Adipocyte (in vitro differentiated cells): ENCODE measurements at regions not wholly inside any gene's neighbourhood (a gene's known extent, or its start where the extent isn't known, plus 50 kb on each side); places are given as distances from the start of the nearest gene placed in this dataset.
A peak's percentile ranks its signal among the peaks of the same experiment; 100 is the strongest.

Experiments
- DNase-seq: peaks from one replicate; pipeline ENCODE4 v3.0.0-alpha.2; 2015; ENCODE audit warnings: low read depth
- H3K27me3 ChIP-seq: replicated peaks from 2 replicates; pipeline ENCODE4 v1.7.0; 2013; ENCODE audit warnings: mild to moderate bottlenecking, low read length, moderate library complexity; ENCODE audit not compliant: control insufficient read depth, insufficient read depth
- H3K36me3 ChIP-seq: 2 replicates; pipeline ENCODE4 v1.7.0; 2013; ENCODE audit warnings: low read length, mild to moderate bottlenecking, moderate library complexity; ENCODE audit not compliant: control insufficient read depth, insufficient read depth, severe bottlenecking
- H3K4me1 ChIP-seq: 2 replicates; pipeline ENCODE4 v1.7.0; 2013; ENCODE audit warnings: mild to moderate bottlenecking, low read length, moderate library complexity; ENCODE audit not compliant: control insufficient read depth, insufficient read depth
- H3K4me3 ChIP-seq: 2 replicates; pipeline ENCODE4 v1.7.0; 2013; ENCODE audit warnings: mild to moderate bottlenecking, low read length, moderate library complexity
- H3K9ac ChIP-seq: 2 replicates; pipeline ENCODE4 v1.7.0; 2013; ENCODE audit warnings: mild to moderate bottlenecking, low read length, moderate library complexity
- H3K9me3 ChIP-seq: 2 replicates; pipeline ENCODE4 v1.7.0; 2013; ENCODE audit warnings: mild to moderate bottlenecking, low read length, moderate library complexity; ENCODE audit not compliant: control insufficient read depth

GRCh38 chr11:76282172-76282571, 75.9 kb upstream of the WNT11 start:
- no peak overlapping the region for H3K9ac ChIP-seq
- H3K4me1 ChIP-seq, result no peaks in the 10 kb centered on the region
- no peaks in the 10 kb centered on the region for H3K9me3 ChIP-seq
- H3K36me3 ChIP-seq, result no peaks in the 10 kb centered on the region
- no peak overlapping the region for H3K4me3 ChIP-seq
- no peak for DNase-seq
- no peaks in the 10 kb centered on the region for H3K27me3 ChIP-seq

DNA sequence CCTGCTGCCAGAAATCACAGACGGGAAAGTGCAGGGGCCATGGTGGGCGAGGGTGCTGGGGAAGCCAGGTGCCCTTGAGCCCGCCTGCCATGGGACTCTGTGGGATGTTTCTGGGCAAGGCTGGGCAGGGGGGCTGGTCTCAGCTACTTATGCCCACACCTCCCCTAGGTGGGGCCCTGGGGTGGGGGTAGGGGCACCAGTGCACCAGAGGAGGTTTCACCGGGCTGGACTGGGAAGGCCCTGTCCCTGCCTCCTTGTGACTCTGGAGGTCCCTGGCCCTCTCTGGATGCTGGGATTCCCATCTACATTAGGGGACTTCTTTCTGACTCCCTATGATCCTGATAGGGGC, 75.2 kb upstream of the WNT11 start:
- Histone ChIP-seq H3K9ac (no peak overlapping the region), H3K36me3 (no peaks in the 10 kb centered on the region), H3K9me3 (no peaks in the 10 kb centered on the region), H3K4me3 (no peak overlapping the region), H3K4me1 (peaks cover 2% of the 10 kb centered on the region), H3K27me3 (peaks cover 4% of the 10 kb centered on the region)
- no peak for DNase-seq

DNA sequence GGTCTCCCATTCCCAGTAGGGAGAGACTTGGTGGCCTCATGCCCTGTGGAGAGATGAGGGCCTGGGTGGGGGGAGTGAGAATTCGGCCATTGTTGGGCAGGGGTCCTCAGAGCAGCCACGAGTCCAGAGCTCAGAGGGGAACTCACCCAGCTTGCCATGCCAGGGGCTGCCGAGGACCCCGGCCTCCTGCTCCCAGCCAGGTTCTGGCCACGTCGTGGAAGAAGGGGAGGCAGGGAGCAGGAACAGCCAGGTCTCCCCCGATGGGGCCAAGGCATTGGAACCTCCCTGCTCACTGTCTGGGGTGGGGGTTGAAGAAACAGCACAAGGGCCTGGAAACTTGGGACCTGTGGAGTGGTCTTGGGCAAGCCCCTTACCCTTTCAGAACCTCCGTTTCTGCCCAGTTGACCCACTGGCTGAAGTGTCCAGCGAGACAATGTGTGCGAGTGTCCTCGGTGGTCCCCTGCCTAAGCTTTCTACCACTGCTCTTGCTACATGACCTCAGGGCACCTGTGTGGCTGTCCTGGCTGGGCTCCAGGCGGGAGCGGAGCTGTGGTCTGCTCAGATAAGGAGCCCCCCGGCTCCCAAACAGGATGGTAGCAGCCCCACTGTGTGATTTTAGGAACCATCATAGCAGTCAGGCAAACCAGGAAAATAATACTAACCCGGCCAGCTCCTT, 74.7 kb upstream of the WNT11 start:
- H3K4me3 ChIP-seq, result no peak overlapping the region
- H3K27me3 ChIP-seq, result peaks cover 9% of the 10 kb centered on the region
- no peak for DNase-seq
- H3K9me3 ChIP-seq, result no peaks in the 10 kb centered on the region
- peaks cover 8% of the 10 kb centered on the region for H3K4me1 ChIP-seq
- H3K36me3 ChIP-seq, result no peaks in the 10 kb centered on the region
- no peak overlapping the region for H3K9ac ChIP-seq

- H3K27me3 ChIP-seq, result peaks cover 10% of the 10 kb centered on the region
- H3K9ac ChIP-seq, result no peak overlapping the region
- H3K9me3 ChIP-seq, result no peaks in the 10 kb centered on the region
- H3K4me3 ChIP-seq, result no peak overlapping the region
- DNase-seq, result no peak
- no peaks in the 10 kb centered on the region for H3K36me3 ChIP-seq
- peaks cover 9% of the 10 kb centered on the region for H3K4me1 ChIP-seq
These were observed 74.0 kb upstream of the WNT11 start for GRCh38 chr11:76280151-76280881.

DNA sequence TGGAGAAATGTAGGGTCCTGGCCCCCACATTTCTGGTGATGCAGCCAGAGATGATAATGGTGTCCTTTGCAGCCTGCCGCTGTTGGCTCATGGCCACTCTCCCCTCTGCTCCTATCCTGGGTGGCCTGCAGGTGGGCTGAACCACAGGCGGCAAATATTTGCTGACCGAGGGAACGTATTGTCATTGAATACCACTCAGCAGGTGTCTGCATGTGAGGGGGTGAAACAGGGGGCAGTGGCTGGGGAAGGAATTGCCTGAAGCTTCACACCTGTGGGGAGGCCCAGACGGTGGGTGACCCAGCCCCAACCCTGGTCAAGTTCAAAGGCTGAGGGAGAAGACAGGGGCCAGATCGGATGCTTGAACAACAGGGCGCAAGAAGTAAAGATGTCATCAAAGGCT, 73.3 kb upstream of the WNT11 start:
- Histone ChIP-seq H3K4me3 (no peak overlapping the region), H3K27me3 (peaks cover 10% of the 10 kb centered on the region), H3K9me3 (peaks cover 4% of the 10 kb centered on the region), H3K9ac (no peak overlapping the region), H3K4me1 (peaks cover 9% of the 10 kb centered on the region), H3K36me3 (no peaks in the 10 kb centered on the region)
- DNase-seq, result no peak

DNA sequence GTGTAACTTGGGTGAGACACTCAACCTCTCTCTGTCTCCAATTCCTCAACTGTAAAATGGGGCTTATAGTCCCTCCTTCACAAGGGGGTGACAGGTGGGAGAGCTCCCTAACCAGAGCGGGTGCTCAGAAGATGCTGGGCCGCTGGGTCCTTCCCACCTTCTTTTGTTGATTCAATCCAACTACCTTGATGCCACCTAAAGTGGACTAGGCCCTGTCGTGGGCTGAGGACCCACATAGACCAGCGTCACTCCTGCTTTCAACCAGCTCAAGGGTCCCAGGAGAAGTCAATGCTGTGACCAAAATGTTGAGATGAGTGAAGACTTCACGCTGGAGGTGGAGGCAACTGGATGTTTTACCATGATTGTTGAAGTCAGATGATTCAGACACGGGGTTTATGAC, 72.7 kb upstream of the WNT11 start:
- no peak for DNase-seq
- Histone ChIP-seq H3K27me3 (peaks cover 10% of the 10 kb centered on the region), H3K4me1 (peaks cover 9% of the 10 kb centered on the region), H3K4me3 (no peak overlapping the region), H3K9ac (no peak overlapping the region), H3K9me3 (peaks cover 10% of the 10 kb centered on the region), H3K36me3 (no peaks in the 10 kb centered on the region)

DNA sequence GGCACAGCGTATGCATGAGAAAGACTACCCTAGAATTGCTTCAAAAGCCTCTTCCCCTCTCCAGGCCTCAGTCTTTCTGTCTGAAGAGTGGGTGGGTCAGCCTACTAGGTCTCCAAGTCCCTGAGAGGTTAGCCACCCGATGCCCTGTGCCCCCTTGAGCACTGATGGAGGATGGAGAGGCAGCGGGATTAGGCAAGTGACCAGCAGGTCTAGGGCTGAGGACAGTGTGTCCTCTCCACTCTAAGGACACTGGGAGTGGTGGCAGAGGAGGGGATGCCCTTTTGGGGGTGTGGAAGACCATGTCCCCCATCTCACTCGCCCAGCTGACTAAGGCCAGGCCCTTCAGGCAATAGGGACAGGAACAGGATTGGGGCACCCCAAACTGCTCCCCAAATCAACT, 72.2 kb upstream of the WNT11 start:
- peaks cover 12% of the 10 kb centered on the region for H3K9me3 ChIP-seq
- no peaks in the 10 kb centered on the region for H3K36me3 ChIP-seq
- H3K4me3 ChIP-seq, result no peak overlapping the region
- no peak overlapping the region for H3K9ac ChIP-seq
- DNase-seq, result no peak
- peaks cover 10% of the 10 kb centered on the region for H3K27me3 ChIP-seq
- peaks cover 9% of the 10 kb centered on the region for H3K4me1 ChIP-seq

DNA sequence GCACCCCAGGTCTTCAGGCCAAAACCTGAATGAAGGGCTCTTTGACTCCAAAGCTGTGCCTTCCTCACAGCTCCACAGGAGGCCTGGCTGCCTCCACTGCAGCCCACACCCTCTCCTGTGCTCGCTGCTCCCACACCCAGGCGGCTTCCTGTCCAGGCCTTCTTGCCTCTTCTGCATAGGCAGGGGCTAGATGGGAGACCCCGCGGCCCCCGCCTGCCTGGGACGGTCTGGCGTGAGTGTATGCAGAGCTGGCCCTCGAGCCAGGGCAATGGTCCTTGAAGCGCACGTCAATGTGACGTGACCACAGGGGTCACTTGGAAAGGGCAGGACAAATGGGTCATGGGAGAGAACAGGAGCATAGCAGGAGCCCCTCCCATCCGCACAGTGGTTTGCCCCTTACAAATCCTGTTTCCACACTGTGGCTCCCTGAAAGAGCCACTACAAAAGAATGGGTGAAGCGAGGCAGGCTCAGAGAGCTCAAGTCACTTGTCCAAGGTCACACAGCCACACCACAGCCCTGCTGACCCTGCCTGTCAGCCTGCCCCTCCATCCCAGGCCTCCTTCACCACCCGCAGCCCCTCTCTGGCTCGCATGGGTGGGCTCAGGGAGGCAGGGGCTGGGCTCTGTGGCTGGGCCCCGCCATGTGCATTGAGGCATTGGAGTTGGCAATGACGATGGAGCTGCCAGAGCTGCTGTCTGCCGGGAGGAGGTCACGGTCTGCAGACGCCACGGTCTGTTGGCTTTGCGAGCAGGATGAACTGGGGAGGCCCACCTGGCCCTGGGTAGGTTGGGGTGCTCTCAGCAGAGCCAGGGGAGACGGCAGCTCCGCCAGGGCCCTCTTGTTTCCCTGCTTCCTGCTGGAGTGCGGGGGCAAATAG, 71.2 kb upstream of the WNT11 start:
- no peak overlapping the region for H3K4me3 ChIP-seq
- DNase-seq, result no peak
- H3K4me1 ChIP-seq, result peaks cover 9% of the 10 kb centered on the region
- H3K27me3 ChIP-seq, result peaks cover 10% of the 10 kb centered on the region
- peaks cover 12% of the 10 kb centered on the region for H3K9me3 ChIP-seq
- H3K36me3 ChIP-seq, result no peaks in the 10 kb centered on the region
- H3K9ac ChIP-seq, result no peak overlapping the region

DNA sequence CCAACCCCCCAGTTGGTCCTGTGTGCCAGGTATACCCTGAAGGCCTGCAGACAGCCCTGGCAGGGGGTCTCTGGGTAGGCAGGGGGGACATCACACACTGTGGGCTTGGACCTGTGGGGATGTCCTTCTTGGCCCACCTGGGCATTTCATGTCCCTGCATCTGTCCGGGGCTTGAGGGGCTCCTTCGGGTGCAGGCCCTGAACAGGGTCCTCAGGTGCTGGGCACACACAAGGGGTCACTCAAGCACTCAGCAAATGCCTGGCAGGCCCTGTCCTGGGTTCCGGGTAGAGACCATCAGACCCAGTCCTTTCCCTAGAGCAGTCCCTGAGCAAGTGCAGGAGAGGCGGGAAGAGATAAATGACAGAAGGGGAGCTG, 70.5 kb upstream of the WNT11 start:
- DNase-seq, result no peak
- Histone ChIP-seq H3K36me3 (no peaks in the 10 kb centered on the region), H3K4me1 (peaks cover 9% of the 10 kb centered on the region), H3K4me3 (no peak overlapping the region), H3K27me3 (peaks cover 10% of the 10 kb centered on the region), H3K9ac (no peak overlapping the region), H3K9me3 (peaks cover 12% of the 10 kb centered on the region)

- peaks cover 12% of the 10 kb centered on the region for H3K9me3 ChIP-seq
- H3K36me3 ChIP-seq, result no peaks in the 10 kb centered on the region
- peaks cover 9% of the 10 kb centered on the region for H3K4me1 ChIP-seq
- H3K27me3 ChIP-seq, result peaks cover 10% of the 10 kb centered on the region
- no peak overlapping the region for H3K4me3 ChIP-seq
- peak overlapping the region; percentile 1 for H3K9ac ChIP-seq
- no peak for DNase-seq
These were observed 69.9 kb upstream of the WNT11 start for GRCh38 chr11:76276046-76276780.

GRCh38 chr11:76275446-76275845, 69.1 kb upstream of the WNT11 start:
- DNase-seq, result no peak
- peaks cover 12% of the 10 kb centered on the region for H3K9me3 ChIP-seq
- peaks cover 10% of the 10 kb centered on the region for H3K27me3 ChIP-seq
- peaks cover 11% of the 10 kb centered on the region for H3K4me1 ChIP-seq
- H3K4me3 ChIP-seq, result no peak overlapping the region
- no peaks in the 10 kb centered on the region for H3K36me3 ChIP-seq
- no peak overlapping the region for H3K9ac ChIP-seq
